Hepatocyte (in vitro differentiated cells): ENCODE measurements at regions not wholly inside any gene's neighbourhood (a gene's known extent, or its start where the extent isn't known, plus 50 kb on each side); places are given as distances from the start of the nearest gene placed in this dataset.

Source experiments
- EZH2 ChIP-seq: fragments of 200-600 bp; sonication (generic); IDR thresholded peaks from 2 replicates; pipeline ENCODE4 v1.6.1; 2016; ENCODE audit warnings: antibody characterized with exemption, mild to moderate bottlenecking, borderline replicate concordance
- TF ChIP-seq, protein P1 (sequence below): fragments of 200-600 bp; sonication (generic); IDR thresholded peaks from 2 replicates; pipeline ENCODE4 v1.5.1; 2016; ENCODE audit warnings: antibody characterized with exemption, mild to moderate bottlenecking; ENCODE audit not compliant: poor library complexity

DNA sequence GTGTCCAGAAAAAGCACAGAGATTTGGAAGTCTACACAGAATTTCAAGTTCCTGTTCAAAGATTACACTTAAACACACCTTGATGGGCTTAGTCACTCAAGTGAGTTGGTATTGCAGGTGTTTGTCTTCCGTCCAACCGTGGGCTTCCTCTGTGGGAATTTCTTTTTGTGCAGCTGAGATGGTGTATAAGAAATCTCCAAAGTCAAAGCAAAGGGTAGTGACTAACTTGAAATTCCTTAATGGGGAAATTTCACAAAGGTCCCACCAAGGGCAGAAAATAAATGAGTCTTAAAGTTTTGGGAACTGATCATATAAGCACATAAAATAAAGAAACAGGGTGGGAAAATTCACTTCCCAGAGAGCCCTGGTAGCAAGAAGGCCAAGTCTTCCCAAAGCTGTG lies 102.0 kb upstream of the TNFAIP3 start:
- TF ChIP-seq, protein P1, sequence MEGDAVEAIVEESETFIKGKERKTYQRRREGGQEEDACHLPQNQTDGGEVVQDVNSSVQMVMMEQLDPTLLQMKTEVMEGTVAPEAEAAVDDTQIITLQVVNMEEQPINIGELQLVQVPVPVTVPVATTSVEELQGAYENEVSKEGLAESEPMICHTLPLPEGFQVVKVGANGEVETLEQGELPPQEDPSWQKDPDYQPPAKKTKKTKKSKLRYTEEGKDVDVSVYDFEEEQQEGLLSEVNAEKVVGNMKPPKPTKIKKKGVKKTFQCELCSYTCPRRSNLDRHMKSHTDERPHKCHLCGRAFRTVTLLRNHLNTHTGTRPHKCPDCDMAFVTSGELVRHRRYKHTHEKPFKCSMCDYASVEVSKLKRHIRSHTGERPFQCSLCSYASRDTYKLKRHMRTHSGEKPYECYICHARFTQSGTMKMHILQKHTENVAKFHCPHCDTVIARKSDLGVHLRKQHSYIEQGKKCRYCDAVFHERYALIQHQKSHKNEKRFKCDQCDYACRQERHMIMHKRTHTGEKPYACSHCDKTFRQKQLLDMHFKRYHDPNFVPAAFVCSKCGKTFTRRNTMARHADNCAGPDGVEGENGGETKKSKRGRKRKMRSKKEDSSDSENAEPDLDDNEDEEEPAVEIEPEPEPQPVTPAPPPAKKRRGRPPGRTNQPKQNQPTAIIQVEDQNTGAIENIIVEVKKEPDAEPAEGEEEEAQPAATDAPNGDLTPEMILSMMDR = no peak
- no peak for TF ChIP-seq EZH2
